GM21737 (cell line): ENCODE measurements at regions not wholly inside any gene's neighbourhood (a gene's known extent, or its start where the extent isn't known, plus 50 kb on each side); places are given as distances from the start of the nearest gene placed in this dataset.
"Not testable (repeated sequence)": the region's sequence is repeated elsewhere in the genome, so short reads cannot be mapped to it uniquely, and the experiment has no call there.

Experiments
- ATAC-seq: cut with Tn5 transposase; IDR thresholded peaks from one replicate; pipeline ENCODE4 v1.9.1; 2021; ENCODE audit warnings: mild to moderate bottlenecking, moderate library complexity; ENCODE audit not compliant: unreplicated experiment

DNA sequence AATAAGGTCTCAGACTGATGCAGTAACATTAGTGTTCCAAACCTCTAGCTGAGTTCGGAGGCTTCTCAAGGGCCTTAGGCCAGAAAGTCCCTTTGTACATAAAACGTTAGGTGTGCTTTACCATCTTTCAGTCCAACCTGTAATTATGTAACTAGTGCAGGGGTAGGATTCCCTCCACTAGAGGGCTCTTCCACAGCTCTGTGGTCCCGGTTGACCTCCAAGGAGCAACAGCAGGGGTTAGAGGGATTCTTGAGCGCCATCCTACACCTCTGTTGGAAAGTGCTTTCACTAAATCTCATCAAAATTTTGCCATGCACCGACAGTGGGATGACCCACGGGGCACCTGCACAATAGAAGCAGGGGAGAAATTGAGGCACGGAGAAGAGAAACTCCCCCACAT is 155.8 kb upstream of the LRP1B start:
- ATAC-seq, result no peak

DNA sequence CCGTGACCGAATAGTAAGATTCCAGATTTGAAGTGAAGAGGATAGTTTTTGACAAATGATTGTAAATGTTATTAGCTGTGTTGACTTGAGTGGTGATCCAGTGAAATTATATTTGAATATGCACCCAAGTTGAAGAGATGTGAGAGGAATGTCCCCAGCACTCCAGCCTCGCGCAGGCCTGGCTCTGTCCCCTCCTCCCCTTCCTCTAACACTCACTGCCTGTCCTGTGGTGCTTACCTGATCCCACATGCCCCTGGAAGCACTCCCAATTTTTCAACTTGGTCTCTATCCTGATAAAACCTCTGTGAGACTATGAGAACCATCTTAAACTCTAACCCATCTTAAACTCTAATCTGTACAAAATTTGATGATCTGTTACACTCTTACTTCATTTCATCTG is 154.7 kb upstream of the LRP1B start:
- ATAC-seq, result no peak

DNA sequence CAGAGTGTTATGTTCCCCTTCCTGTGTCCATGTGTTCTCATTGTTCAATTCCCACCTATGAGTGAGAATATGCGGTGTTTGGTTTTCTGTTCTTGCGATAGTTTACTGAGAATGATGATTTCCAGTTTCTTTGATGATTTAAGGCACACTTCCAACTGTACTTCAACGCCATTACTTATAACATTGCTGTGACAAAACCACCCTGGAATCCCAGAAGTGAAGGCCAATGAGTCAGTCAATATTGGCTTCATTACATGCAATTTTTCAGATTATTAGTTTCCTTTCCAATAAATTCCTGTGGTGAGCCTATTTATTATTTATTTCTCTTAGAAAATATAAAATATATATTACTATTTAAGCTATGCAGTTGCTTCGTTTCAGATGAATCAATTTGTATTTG is 153.5 kb upstream of the LRP1B start:
- not testable (repeated sequence) for ATAC-seq

DNA sequence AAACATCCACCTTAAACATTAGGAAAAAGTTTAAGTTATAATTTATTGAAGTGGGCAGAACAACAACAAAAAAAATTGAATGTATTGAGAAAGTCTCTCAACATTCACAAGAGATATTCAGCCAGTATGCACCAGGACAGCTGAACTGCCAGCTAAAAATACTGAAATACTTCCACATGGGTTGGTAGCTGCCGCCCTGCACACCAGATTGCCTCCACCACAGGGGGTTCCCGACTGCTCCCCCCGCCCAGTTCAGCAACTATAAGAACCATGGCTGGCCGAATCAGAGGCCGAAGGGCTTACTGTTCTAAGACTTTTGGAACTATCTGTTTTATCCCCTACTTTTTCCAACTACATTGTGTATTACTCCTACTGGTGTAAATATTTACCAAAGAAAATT is 150.0 kb upstream of the LRP1B start:
- no peak for ATAC-seq

DNA sequence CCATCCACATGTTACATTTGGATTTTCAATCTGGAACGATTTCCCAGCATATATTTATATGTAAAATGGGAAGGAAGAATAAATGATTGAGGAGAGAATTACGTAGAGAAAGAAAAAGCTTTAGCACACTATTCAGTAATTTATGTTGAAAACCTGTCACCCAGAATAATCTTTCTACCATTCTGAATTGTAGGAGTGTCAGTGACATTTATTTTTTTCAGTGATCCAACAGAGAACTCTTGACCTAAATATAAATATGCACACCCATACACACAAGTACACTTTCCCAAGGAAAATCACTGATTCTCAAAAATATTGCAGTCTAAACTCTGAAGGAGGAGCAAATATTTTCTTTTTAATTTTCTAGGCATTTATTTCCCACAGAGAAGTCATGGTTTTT is 140.2 kb upstream of the LRP1B start:
- no peak for ATAC-seq

DNA sequence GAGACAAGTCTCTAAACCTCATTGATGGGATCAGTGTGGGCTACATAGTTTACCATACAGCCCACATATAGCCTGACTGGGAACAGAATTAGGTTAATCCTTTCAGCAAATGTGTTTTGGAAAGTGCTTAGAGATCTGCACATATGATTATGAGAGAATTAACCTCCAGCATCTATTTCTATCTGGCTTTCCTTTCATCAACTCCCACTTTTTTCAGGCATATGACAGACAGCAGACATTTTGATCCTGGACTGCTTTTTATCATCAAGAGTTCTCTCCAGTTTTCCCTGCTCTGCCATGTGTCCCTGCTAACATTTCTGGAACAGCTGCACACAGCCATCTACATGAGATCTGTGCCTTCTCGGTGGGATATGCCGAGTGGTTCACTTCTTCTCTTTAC is 139.5 kb upstream of the LRP1B start:
- ATAC-seq, result no peak

DNA sequence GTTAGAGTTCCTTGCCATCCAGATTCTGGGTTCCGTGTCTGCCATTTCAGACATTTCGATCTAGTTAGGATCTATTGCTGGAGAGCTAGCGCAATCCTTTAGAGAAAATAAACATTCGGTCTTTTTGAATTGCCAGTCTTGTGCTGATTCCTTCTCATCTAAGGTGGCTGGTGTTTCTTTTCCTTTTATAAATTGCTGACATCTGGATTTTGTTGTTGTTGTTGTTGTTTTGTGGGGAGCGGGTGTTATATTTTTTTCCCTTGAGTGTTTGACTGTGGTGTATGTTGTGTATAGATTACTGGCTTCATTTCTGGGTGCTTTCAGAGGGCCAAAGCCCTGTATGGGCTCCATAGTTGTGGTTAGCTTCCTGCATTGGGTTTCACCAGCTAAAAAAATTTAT is 128.5 kb upstream of the LRP1B start:
- ATAC-seq, result no peak

DNA sequence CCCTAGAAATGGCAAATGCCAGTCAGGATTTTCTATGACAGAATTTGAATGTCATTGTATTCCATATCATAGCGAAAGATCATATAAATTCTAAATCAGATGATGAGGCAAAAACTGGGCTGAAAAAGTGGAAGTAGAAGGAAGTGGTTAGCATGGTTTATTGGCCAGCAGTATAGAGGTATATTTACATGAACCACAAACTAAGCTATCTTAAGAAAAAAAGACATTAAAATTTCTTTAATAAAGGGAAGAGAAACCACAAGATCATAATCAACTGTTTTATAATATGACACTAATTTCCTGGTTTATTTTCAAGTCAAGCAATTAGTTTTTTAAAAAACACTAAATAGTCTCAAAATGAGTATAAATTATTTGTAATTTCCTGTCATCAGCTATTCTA is 123.2 kb upstream of the LRP1B start:
- no peak for ATAC-seq

DNA sequence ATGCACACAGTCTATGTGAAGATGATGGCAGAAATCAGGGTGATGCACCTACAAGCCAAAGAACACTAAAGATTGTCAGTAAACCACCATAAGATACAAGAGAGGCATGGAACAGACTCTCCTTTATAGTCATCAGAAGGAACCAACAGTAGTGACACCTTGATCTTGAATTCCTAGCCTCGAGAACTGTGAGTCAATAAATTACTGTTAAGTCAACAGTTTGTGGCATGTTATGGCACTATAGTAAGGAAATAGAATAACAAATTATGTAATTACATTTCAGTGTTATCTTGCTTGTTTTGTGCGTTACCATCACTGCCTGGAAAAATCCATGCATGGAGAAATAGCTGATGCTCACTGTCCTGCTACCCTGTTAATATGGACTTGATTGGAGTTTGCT is 110.2 kb upstream of the LRP1B start:
- ATAC-seq, result no peak

DNA sequence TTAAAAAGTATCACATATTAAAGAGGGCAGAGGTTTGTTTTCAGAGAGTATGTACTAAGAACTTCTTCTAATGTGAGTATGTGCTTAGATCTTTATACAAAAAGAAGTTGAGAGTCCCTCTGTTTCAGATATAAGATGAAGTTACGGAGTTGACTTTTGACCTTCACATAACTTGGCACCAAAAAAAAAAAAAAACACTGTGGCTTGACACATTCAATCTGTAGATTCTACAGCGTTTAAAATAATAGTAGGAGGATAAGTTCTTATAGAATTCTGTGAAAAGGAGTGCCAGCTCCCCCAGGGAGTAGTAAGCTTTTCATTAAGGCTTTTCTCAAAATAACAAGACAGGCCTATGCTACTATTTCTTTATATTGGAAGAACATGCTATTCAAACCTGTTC is 105.4 kb upstream of the LRP1B start:
- ATAC-seq, result no peak

DNA sequence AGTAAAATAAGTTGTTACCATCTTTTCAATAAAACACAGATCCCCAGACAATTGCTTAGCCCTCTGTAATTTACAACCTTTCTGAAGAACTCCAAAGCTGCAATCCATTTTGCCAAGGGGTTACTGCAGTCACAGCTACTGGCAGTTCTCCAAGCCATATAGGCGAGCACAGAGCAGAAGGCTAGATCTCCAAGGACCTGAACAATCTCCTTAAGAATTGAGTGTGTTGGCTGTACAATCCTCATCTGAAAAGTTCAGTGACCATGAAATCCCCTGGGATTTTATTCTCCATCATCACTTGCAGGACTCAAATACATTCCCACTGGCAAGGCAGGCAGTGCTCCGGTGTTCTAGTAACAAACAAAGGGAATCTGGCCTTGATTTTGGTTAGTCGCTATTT is 103.9 kb upstream of the LRP1B start:
- ATAC-seq, result no peak

DNA sequence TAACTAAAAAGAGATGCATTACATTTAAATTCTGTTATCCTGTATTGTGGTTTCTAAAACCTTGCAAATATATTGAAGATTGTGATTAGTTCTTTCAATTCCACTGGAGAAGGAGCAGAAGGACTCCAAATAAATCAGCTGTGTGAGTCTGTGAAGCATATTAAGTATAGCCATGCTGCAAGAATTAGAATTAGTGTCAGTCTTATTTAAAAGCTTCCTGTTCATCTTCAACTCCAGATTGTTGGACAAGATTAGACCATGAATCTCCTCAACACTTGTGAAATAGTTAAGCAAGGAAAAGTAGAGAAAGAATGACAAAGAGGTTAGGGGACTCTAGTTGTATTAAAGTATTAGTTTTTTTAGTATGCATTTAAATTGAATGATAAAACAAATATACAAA is 92.5 kb upstream of the LRP1B start:
- no peak for ATAC-seq

DNA sequence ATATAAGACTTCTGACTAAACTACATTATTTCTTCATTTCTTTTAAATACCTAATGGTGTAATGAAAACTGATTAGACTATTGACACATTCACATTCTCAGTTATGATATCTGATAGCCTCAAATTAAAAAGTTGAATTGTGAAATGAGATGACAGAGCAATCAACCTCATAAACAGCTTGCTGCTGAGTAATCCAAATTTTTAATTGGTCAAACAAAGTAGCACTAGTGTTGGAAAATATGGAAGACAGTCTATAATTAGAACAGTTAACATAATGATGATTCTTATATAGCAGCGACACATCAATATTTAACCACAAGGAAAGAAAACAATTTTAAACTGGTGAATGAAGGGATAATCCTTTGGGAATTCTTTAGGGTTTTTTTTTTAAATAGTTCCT is 91.9 kb upstream of the LRP1B start:
- ATAC-seq, result no peak

DNA sequence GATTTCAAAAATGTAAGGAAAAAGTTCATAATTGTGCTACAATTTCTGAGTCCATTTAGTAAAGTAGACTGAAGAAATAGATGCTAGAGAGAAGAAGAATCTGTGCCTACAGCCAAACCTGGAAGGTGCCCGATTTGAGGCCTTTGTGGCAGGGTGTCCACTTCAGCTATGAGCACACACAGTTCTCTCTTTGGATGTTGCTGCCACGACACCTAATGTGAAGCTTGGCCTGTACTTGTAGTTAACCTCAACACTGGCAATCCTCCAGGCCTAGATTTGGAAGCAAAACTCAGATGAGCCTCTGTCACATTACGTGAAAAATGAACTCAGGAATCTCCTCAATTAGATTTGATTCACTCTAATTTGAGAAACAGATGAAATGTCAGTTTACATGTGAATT is 90.1 kb upstream of the LRP1B start:
- ATAC-seq, result no peak

DNA sequence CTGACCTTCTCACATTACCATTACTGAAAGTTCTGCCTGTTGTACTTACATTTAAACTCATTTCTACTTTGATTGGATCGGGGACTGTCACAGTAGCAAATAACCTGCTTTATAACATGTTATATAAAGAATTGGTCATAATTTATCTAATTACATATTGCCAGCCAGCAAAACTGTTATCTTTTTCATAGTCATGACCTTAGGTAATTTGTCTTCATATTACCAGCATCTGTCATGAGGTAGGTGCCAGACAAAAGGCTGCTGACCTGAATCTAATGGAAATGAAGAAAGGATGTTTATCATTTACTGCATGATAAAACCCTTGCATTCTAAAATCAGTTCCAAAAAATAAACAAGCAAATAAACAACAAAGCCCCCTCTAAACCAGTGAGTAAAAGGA is 89.4 kb upstream of the LRP1B start:
- ATAC-seq, result no peak

DNA sequence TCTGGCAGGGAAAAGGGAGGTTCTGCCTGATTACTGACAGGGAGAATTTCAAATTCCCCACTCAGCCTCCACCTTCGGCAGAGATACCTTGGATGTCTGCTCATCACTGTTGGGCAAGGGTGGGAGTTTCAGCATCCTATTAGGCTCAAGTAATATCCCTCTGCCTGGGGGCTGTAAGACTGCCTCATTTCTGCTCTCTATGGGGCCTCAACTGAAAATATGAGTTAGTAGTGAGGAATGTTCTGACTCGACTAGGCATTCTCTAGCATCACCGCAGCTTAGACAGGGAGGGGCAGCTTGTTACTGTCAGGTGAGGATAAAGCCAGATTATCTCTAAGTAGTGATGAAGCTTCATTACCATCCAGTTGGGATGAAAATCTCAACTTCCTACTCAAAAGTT is 87.7 kb upstream of the LRP1B start:
- ATAC-seq, result no peak

DNA sequence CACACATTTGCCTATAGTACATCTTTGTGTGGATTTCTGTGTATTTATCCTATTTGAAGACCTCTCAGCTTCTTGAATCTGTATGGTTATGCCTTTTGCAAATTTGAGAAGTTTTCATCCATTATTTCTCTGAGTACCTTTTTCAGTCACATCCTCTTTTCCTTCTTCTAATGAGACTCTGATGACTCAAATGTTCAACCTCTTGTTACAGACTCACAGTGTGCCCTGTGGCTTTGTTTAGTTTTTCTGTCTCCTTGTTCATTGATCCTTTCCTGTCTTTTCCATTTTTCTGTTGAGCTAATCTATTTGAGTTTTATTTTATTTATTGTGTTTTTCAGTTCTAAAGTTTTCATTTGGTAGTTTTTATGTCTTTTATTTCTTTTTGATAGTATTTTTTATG is 87.0 kb upstream of the LRP1B start:
- no peak for ATAC-seq

DNA sequence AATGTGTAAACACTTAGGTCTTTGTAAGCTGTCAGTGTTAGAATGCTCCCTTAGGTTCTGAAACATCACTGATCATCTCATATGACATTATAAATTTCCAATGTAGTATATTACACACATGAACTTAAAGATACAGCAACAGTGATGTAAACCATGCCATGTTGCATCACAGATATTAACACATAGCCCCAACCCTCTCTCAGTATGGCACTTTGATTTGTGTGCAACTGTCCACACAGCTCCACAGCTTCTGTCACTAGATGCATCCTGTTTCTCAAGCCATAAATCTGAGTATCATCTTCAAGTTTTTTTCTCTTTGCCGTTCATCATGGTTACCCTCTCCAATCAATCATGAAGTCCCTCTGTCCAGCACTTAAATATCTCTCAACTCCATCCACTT is 69.2 kb upstream of the LRP1B start:
- ATAC-seq, result no peak

DNA sequence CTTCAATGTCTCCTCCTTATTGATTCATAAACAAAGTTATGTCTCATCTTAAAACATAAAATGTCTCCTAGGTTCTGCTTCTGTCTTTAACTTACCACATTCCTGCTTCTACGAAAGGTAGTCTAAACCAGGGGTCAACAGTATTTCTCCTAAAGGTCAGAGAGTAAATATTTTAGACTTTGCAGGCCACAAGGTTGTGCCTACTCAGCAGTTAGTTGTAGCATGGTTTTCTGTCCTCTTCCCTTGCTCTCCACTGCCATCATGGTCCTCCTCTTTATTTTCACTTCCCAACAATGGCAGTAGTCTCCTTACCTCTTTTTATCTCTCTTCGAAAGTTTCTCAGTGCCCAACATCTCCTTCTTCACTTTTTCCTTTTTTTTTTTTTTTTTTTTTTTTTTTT is 68.3 kb upstream of the LRP1B start:
- no peak for ATAC-seq

DNA sequence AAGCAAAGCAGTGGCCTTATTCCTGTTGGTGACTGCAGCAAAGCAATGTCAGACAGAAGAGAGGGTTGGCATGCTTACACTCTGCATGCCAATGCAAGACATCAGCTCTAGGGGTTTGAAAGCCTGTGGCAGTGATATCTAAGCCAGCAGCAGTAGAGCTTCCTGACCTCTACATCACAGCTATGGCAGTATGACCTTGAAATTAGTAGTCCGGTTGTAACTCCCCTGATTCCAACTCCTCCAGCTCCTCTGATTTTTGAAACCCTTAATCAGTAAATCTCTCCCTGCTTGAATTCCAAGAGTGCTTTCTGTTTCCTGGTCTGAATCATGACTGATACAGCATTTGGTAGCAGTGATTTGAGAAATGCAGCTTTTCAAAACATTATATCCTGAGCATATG is 60.0 kb upstream of the LRP1B start:
- no peak for ATAC-seq

DNA sequence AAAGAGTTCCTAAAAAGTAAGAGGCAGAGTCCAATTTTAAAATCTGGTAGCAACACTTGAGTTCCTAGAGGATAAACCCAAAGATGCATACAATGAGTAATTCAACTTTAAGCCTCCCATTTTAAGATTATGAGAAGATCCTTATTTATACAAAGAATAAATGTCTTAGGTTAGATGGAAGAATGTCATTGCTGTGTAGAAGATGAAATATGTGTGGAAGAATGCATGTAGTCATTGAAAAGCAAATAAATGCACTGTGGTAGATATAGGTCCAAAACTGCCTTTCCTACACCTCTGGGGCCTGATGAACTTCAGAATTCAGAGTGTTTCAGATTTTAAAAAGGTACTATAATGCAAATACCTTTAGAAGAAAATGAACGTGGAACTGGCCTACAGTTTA is 58.7 kb upstream of the LRP1B start:
- no peak for ATAC-seq

DNA sequence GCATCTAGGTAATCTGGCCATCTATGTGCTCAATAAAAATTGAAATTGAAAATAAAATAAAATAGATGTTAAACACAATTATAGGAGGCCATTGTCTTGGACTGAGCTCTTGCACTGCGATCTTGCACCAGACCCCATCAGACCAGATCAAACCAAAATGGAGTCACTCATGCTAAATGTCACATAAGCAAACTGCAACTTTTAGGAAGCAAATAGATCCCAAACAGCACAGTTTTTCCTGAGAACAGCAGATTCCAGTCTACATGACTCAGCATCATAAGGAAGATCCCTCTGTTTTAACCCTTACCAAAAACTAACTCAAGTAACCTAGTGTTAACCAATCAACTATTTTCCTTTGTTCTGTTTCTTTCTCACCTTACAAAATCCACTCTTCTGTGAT is 57.7 kb upstream of the LRP1B start:
- ATAC-seq, result no peak

DNA sequence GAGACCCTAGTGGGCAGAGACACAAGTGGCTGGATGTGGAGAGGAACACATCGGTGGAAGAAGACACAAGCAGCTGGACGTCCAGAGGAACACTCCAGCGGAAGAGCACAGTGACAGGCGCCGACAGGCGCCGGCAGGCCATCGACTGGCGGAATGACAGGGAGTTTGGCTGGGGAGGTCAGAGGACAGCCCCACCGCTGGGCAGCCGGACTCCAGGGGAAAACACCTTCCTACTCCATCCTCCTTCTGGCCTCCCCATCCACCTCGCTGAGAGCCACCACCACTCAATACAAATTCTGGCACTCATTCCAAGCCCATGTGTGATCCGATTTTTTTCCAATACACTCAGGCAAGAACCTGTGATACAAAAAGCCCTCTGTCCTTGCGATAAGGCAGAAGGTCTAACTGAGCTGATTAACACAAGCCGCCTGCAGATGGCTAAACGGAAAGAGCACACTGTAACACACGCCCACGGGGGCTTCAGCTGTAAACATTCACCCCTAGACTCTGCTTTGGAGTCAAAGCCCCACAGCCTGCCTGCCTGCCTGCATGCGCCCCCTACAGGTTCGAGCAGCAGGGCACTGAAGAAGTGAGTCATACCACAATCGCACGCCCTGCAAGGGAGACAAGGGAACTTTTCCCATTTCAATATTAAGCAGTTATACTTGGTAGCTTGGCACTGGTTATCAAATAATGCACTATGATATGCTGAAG is 50.2 kb upstream of the LRP1B start:
- no peak for ATAC-seq
